Activated CD4-positive, alpha-beta memory T cell treated with anti-CD3 and anti-CD28 coated beads, Interleukin-2, amount 10 ng/mL, durations not matched to agents 7 days and 5 days (primary cell): ENCODE measurements at regions not wholly inside any gene's neighbourhood (a gene's known extent, or its start where the extent isn't known, plus 50 kb on each side); places are given as distances from the start of the nearest gene placed in this dataset.
"Not testable (repeated sequence)": the region's sequence is repeated elsewhere in the genome, so short reads cannot be mapped to it uniquely, and the experiment has no call there.

Source experiments
- CTCF ChIA-PET: fragments of 350-600 bp; sonication (Branson Sonifier 250); formaldehyde crosslinking; loops from one replicate; lab custom pipeline; 2021; ENCODE audit warnings: antibody characterized with exemption, inconsistent platforms; lab: Charles Lee
- POLR2A ChIA-PET: fragments of 350-600 bp; sonication (Branson Sonifier 250); formaldehyde crosslinking; loops from one replicate; lab custom pipeline; 2021; ENCODE audit warnings: antibody characterized with exemption; lab: Charles Lee
- DNase-seq: peaks from one replicate; pipeline ENCODE4 v3.0.0-alpha.2; 2020
- H3K27ac Mint-ChIP-seq: one replicate; pipeline ENCODE4 v1.8.0; 2021; ENCODE audit warnings: mild to moderate bottlenecking, mixed read lengths
- H3K27me3 Mint-ChIP-seq: one replicate; pipeline ENCODE4 v1.8.0; 2021; ENCODE audit warnings: mixed read lengths
- H3K36me3 Mint-ChIP-seq: one replicate; pipeline ENCODE4 v1.8.0; 2021; ENCODE audit warnings: low read depth, mixed read lengths
- H3K4me1 Mint-ChIP-seq: one replicate; pipeline ENCODE4 v1.8.0; 2021; ENCODE audit warnings: mixed read lengths
- H3K4me3 Mint-ChIP-seq: one replicate; pipeline ENCODE4 v1.8.0; 2021; ENCODE audit warnings: mild to moderate bottlenecking, mixed read lengths
- H3K9me3 Mint-ChIP-seq: one replicate; pipeline ENCODE4 v1.8.0; 2021; ENCODE audit warnings: mixed read lengths

GRCh38 chr9:97110696-97111095, 71.8 kb upstream of the CTSV start:
- H3K27me3 Mint-ChIP-seq = peaks cover 3% of the 10 kb centered on the region
- CTCF ChIA-PET = interaction anchor here (1.9 kb wide), 1 partner anchor 254 kb away, joined by 8 read pairs; no protein-coding TSS in a partner anchor
- H3K4me3 Mint-ChIP-seq = no peak overlapping the region
- H3K27ac Mint-ChIP-seq = no peak overlapping the region
- no peaks in the 10 kb centered on the region for H3K36me3 Mint-ChIP-seq
- POLR2A ChIA-PET = no interaction called here
- no peaks in the 10 kb centered on the region for H3K9me3 Mint-ChIP-seq
- DNase-seq = no peak
- H3K4me1 Mint-ChIP-seq = no peaks in the 10 kb centered on the region

GRCh38 chr9:97109194-97109811, 70.4 kb upstream of the CTSV start:
- POLR2A ChIA-PET = no interaction called here

GRCh38 chr9:97105220-97105619, 66.3 kb upstream of the CTSV start:
- CTCF ChIA-PET, DNase-seq, H3K9me3 Mint-ChIP-seq: not testable (repeated sequence)

More at GRCh38 chr9:97109194-97109811, 70.4 kb upstream of the CTSV start:
- peaks cover 3% of the 10 kb centered on the region for H3K27me3 Mint-ChIP-seq
- CTCF ChIA-PET = interaction anchor here (1.9 kb wide), 1 partner anchor 252 kb away, joined by 8 read pairs; no protein-coding TSS in a partner anchor
- DNase-seq = peak; percentile 28
- H3K4me1 Mint-ChIP-seq = no peaks in the 10 kb centered on the region
- no peaks in the 10 kb centered on the region for H3K36me3 Mint-ChIP-seq
- H3K4me3 Mint-ChIP-seq = no peak overlapping the region
- no peak overlapping the region for H3K27ac Mint-ChIP-seq
- no peaks in the 10 kb centered on the region for H3K9me3 Mint-ChIP-seq

GRCh38 chr9:97103613-97104383, 64.9 kb upstream of the CTSV start:
- DNase-seq, H3K9me3 Mint-ChIP-seq, H3K4me1 Mint-ChIP-seq, POLR2A ChIA-PET, H3K4me3 Mint-ChIP-seq, CTCF ChIA-PET, H3K27ac Mint-ChIP-seq, H3K27me3 Mint-ChIP-seq, H3K36me3 Mint-ChIP-seq: not testable (repeated sequence)

More at GRCh38 chr9:97105220-97105619, 66.3 kb upstream of the CTSV start:
- H3K4me1 Mint-ChIP-seq, H3K27me3 Mint-ChIP-seq, POLR2A ChIA-PET, H3K27ac Mint-ChIP-seq, H3K36me3 Mint-ChIP-seq, H3K4me3 Mint-ChIP-seq: not testable (repeated sequence)

- CTCF ChIA-PET, H3K27me3 Mint-ChIP-seq, H3K9me3 Mint-ChIP-seq, H3K4me1 Mint-ChIP-seq, DNase-seq, H3K27ac Mint-ChIP-seq, POLR2A ChIA-PET, H3K36me3 Mint-ChIP-seq, H3K4me3 Mint-ChIP-seq: not testable (repeated sequence)
These were observed 60.6 kb upstream of the CTSV start for GRCh38 chr9:97099540-97099939.

- ChIA-PET CTCF (no interaction called here), POLR2A (no interaction called here)
- Mint-ChIP-seq H3K4me1 (no peaks in the 10 kb centered on the region), H3K27me3 (peaks cover 4% of the 10 kb centered on the region), H3K36me3 (no peaks in the 10 kb centered on the region), H3K9me3 (no peaks in the 10 kb centered on the region), H3K4me3 (no peak overlapping the region), H3K27ac (no peak overlapping the region)
- DNase-seq = no peak
These were observed 57.9 kb upstream of the CTSV start for GRCh38 chr9:97096793-97097192.

GRCh38 chr9:97089361-97089760, 50.4 kb upstream of the CTSV start:
- POLR2A ChIA-PET, H3K4me1 Mint-ChIP-seq, H3K9me3 Mint-ChIP-seq, H3K4me3 Mint-ChIP-seq, CTCF ChIA-PET, H3K36me3 Mint-ChIP-seq, H3K27ac Mint-ChIP-seq, DNase-seq: not testable (repeated sequence)
- H3K27me3 Mint-ChIP-seq = peaks cover 24% of the 10 kb centered on the region
